Activated gamma-delta T cell (primary cell): ENCODE measurements at regions not wholly inside any gene's neighbourhood (a gene's known extent, or its start where the extent isn't known, plus 50 kb on each side); places are given as distances from the start of the nearest gene placed in this dataset.
"Not testable (repeated sequence)": the region's sequence is repeated elsewhere in the genome, so short reads cannot be mapped to it uniquely, and the experiment has no call there.

Experiments used
- DNase-seq: peaks from one replicate; lab custom pipeline; 2025; lab: John Stamatoyannopoulos, UW

DNA sequence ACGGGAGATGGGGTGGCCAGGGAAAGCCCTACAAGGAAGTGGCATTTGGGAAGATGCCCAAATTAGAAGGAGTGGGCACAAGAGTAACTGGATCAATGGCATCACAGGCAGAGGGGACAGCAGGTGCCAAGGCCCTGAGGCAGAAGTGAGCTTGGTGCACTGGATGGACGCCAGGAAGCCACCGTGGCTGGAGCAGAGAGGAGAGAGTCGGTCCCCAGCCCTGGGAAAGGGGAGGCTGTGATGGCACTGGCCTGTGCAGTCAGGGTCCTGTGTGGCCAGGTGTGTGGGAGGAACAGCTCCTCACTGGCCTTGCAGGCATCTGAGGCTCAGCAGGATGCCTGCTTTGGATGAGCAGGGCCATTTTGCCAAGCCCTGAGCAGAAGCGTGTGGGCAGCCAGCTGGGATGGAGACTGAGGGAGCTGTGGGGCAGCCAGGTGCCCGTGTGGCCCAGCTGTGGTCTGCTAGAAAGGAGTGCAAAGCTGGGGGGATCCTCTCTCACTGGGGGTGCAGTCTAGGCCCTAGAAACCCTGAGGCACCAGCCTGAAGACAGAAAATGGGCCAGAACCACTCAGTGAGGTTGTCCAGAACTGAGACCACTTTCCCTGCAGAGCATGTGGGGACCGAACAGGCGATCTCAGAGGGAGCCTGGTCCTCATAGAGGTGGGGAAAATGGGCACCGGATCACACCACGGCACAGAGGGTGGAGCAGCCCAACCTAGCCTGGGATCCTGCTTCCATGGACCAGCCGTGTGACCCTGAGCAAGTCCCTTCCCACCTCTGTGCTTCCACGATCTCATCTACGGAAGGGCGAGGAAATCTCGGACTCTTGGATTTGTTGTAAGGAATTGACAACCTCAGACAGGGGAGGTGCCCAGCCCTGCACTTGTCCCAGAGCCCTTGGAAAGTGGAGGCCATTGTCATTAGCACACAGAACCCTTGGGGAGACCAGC is 78.6 kb upstream of the RTL6 start:
- no peak for DNase-seq

DNA sequence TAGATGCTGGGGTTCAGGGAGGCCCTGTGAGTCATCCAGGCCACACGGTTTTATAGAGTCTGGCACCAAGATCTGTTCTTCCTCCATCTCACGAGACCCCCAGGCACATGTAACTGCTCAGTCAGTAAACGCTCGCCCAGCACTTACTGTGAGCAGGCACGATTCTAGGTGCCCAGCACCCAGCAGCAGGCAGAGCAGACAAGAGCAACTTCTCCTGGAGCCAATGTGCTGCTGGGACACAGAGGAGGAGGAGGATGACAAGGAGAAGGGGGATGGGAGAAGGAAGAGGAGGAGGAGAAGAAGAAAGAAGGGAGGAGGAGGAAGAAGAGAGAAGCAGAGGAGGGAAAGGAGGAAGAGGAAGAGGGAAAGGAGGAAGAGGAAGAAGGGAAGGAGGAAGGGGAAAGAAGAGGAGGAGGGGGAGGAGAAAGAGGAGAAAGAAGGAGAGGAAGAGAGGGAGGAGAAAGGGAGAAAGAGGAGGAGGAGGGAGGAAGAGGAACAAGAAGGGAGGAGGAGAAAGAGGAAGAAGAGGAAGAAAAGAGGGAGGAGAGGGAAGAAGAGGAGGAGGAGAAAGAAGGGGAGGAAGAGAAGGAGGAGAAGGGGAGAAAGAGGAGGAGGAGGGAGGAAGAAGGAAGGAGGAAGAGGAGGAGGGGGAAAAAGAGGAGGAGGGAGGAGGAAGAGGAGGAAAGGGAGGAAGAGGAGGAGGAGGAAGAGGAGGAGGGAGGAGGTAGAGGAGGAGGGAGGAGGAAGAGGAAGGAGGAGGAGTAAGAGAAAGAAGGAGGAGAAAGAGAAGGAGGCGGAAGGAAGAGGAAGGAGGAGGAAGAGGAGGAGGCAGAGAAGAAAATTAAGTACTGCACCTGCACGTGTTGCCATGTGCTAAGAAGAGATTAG is 77.6 kb upstream of the RTL6 start:
- no peak for DNase-seq

DNA sequence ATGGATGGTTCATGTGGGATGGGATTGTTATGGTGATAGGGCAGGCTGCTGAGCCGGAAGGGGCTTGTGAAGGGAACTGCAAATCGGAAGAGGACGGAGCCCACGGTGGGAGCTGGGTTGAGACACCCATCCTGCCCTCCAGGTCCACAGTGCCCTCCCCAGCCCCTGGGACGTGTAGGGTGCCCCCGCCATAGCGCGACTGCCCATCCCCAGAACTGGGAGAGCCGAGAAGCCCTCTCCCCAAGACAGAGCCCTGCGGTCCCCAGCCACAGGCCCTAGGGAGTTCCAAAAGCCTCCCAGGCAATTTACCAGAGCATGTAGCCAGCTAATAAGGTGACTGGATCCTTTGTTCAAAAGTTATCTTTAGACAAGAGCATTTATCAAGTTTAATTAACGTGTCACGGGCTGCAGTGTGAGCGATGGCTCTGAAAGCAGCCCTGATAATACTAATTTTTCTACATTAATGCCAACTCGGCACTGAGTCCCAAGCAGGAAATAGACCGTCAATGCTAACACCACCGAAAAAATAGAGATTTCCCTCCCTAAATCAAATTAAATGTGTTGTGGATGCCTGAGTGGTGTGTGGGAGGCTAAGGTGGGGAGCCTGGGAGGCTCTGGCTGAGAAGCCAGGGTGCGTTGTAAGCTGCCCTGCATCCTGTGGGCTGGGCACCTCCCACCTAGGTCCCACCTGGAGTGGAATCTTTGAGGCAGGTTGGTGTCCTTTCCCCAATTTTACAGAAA is 76.8 kb upstream of the RTL6 start:
- no peak for DNase-seq

DNA sequence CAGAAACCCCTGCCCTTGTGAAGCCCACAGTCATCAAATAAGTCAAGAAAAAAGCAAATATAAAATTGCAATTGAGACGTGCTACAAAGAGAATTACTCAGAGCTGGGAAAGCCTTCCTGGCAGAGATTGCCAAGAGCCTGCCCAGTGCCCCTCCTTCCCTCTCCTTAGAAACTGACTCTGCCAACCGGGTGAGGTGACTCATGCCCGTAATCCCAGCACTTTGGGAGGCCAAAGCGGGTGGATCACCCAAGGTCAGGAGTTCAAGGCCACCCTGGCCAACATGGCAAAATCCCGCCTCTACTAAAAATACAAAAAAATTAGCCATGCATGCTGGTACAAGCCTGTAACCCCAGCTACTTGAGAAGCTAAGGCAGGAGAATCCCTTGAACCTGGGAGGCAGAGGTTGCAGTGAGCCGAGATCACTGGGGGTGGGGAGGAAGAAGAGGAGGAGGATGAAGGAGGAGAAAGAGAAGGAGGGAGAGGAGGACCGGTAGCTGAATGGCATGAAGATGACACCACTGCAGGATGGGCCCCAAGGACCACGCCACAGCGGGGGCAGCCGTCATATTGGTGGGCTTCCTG is 76.1 kb upstream of the RTL6 start:
- no peak for DNase-seq

DNA sequence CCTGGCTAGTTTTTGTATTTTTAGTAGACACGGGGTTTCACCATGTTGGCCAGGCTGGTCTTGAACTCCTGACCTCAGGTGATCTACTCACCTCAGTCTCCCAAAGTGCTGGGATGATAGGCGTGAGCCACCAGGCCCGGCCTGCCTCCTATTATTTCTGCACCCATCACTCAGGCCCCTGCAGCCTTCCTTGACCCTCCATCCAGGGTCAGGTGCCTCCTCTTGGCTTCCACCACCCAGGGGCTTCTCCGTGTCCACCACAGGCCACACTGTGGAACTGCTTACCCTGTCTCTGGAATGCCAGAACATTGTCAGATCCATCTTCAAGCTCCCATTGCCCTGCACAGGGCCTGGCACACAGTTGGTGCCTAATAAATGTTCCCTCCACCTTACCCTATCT is 75.4 kb upstream of the RTL6 start:
- DNase-seq = no peak

DNA sequence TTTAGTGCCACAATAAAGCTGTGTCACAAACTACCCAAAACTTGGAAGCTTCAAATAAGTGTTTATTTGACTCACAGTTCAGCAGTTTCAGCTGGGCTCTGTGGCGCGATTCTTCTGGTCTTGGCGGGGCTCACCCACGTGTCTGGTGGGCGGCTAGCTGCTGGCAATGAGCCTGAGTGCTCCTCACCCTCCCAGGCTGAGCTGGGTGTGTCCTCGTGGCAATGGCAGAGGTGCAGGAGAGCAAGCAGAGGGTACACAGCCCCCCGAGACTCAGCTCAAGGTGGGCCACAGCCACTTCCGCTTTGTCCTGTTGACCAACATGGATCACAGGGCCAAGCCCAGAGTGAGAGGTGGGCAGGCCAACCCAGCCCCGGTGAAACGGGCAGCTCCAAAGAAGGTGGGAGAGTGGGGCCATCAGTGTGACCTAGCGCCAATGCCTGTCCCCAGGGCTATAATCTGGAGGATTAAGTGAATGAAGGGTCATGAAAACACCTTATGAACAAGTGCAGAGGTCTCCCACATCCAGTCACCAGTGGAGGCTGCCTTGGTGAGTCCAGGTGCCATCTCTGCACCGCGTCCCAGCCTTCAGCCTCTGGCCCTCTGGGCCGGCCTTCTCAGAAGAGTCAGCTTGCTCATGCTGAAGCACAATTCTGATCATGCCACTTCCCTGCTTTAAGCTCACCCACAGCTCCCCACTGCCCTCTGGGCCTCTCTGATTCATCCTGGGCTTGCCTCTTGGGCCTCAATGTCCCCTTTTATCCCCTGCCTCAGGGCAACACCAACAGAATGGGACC is 74.6 kb upstream of the RTL6 start:
- DNase-seq = no peak

DNA sequence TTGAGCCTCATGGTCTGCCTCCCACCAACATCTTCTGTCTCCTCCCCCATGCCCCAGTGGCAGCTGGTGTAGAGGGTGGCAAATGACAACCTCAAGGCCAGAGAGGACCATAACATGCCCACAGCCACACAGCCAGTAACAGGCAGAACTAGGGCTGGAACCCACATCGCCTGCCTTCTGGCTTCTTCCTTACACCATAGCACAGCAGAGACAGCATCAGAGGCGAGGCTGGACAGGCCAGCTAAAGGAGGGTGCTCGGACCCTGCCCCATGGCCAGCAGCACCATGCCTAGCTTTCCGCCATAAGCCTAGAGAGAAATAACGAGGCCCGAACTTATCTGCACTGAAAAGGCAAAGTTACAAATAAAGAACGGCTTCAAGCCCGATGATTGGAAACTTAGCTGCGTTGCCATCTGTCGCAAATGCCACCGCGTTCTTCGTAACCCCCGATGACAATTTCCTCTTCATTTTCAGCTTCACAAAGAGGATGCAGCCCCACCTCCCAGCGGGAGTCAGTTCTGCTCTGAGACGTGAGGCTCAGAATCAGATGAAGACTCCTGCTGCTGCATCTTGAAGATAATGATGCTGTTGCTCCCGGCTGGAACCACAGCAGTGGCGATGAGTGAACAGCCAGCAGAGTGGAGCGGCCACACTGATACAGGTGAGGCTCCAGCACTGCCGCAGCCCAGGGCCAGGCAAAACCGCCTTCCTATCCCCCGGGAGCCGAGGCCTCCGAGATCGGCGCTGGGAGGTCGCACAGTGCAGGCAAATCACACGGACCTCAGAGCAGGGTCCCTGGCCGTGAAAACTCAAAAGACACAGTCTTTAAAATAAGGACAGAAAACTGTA is 73.8 kb upstream of the RTL6 start:
- DNase-seq = no peak

DNA sequence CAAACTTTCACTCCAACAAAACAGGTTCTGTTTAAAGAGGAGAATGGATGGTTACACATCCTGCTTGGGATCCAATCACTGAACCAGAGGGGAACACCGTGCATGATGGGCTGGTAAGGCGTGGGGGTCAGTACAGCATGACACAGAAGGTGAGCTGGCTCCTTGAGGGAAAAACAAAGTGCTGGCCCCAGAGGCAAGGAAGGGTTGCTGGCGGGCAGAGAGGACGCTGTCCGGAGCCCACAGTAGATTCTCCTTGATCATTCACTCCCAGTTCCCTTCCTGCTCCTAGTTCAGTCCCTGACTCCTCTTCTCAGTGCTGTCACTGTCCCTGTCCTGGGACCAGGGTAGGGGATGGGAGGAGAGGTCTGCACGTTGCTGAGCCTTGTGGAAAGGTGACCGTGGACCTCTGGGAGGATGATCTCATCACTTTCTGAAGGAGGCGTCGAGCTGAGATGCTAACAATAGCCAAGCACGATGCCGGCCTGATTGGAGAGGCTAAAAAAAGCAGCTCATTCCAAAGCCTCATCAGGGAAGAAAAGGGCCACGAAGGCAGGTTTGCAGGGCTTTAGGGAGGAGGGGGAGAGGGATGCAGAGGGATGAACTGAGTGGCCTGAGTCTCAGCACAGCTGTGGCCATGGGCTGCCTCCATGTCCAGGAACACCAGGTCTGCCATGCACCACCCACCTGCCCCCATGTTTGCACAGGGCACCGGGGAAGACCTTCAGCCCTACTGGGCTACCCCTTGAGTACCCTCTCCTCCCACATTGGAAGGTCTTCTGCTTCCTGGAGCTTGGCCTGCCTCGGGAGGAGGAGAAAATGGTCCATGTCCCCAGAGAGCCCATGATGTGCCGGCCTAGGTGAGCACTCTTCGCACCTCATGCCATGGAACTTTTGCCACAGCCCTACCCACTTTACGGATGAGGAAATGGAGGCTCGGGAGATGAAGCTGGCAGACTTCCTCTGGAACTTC is 72.7 kb upstream of the RTL6 start:
- DNase-seq = no peak

DNA sequence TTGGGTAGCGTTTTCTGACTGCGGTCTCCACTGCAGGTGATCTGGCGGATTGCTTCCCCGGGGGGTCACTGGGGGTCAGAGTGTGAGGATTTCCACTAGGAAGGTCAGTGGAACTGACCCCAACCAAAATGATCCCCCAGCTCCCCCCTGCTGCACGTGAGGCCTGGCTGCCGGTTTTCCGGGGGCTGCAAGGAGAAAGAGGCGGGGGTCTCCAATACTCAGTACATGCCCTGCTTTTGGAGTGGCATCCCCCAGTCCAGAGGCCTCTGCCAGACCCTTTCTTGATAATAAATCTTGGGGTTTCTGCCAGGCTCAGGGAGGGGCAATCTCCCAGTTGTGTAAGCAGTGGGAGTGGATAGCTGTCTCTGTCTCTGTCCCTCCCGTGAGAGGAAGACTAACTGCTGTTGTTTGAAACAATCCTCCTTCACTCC is 71.5 kb upstream of the RTL6 start:
- DNase-seq = no peak

DNA sequence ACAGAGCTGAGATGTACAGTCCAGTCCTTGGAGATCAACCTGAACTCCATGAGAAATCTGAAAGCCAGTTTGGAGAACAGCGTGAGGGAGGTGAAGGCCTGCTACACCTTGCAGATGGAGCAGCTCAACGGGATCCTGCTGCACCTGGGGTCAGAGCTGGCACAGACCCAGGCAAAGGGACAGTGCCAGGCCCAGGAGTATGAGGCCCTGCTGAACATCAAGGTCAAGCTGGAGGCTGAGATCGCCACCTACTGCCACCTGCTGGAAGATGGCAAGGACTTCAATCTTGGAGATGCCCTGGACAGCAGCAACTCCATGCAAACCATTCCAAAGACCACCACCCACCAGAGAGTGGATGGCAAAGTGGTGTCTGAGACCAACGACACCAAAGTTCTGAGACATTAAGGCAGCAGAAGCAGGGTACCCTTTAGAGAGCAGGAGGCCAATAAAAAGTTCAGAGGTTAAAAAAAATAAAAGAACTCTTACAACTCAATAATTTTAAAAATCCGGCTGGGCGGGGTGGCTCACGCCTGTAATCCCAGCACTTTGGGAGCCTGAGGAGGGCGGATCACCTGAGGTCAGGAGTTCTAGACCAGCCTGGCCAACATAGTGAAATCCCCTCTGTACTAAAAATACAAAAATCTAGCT is 69.9 kb upstream of the RTL6 start:
- DNase-seq = no peak

DNA sequence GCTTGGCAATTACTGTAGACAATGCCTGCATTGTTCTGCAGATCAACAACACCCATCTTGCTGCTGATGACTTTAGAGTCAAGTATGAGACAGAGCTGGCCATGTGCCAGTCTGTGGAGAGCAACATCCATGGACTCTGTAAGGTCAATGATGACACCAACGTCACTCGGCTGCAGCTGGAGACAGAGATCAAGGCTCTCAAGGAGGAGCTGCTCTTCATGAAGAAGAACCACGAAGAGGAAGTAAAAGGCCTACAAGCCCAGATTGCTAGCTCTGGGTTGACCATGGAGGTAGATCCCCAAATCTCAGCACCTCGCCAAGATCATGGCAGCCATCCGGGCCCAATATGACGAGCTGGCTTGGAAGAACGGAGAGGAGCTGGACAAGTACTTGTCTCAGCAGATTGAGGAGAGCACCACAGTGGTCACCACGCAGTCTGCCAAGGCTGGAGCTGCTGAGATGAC is 69.4 kb upstream of the RTL6 start:
- not testable (repeated sequence) for DNase-seq

DNA sequence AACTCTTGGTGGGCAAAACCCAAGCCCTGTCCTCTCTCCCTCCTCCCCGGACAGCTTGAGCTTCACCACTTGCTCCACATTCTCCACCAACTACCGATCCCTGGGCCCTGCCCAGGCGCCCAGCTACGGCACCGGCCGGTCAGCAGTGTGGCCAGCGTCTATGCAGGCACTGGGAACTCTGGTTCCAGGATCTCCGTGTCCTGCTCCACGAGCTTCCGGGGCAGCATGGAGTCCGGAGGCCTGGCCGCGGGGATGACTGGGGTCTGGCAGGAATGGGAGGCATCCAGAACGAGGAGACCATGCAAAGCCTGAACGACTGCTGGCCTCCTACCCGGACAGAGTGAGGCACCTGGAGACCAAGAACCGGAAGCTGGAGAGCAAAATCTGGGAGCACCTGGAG is 68.9 kb upstream of the RTL6 start:
- no peak for DNase-seq

DNA sequence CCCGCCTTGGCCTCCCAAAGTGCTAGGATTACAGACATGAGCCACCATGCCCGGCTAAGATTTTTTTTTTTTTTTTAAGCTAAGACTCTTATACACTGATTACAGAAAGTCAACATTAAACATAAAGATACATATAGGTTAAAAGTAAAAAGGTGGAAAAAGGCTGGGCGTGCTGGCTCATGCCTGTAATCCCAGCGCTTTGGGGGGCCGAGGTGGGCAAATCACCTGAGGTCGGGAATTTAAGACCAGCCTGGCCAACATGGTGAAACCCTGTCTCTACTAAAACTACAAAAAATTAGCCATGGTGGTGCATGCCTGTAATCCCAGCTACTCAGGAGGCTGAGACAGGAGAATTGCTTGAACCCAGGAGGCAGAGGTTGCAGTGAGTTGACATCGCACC is 64.6 kb upstream of the RTL6 start:
- not testable (repeated sequence) for DNase-seq

DNA sequence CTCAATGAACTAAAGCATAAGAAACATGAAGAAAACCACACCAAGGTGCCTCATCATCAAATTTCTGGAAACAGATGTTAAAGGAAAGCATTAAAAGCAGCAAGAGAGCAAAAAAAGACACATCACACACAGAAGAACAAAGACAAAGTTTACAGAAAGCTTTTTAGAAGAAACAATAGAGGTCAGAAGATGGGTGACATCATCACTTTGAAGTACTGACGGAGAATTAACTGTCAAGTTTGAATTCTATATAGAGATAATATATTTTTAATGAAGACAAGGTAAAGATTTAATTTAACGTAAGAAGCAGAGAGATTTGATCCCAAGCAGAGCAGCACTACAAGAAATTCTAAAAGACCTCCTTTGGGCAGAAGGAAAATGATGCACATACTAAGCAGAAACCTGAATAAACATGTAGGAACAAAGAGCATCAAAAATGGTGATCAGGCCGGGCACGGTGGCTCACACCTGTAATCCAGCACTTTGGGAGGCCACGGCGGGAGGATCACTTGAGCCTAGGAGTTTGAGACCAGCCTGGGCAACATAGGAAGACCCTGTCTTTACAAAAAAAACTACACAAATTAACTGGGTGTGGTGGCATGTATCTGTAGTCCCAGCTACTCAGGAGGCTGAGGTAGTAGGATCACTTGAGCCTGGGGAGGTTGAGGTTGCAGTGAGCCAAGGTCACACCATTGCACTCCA is 63.3 kb upstream of the RTL6 start:
- no peak for DNase-seq

DNA sequence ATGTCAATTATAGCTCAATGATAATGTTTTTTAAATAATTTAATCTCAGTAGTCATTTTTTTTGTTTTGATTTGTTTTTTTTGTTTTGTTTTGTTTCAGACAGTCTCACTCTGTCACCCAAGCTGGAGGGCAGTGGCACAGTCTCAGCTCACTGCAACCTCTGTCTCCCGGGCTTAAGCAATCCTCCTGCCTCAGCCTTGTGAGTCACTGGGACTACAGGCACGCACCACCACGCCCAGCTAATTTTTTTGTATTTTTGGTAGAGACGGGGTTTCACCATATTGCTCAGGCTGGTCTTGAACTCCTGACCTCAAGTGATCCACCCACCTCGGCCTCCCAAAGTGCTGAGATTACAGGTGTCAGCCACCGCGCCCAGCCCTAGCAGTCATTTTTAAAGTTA is 60.6 kb upstream of the RTL6 start:
- not testable (repeated sequence) for DNase-seq

DNA sequence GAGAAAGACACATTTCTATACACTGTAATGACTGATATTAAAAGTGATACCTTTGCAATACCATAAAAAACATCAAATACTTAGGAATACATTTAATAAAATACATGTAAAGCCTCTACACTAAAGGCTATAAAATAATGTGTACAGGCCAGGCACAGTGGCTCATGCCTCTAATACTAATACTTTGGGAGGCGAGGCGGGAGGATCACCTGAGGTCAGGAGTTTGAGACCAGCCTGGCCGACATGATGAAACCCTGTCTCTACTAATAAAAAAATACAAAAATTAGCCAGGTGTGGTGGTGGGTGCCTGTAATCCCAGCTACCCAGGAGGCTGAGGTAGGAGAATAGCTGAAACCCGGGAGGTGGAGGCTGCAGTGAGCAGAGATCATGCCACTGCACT is 59.8 kb upstream of the RTL6 start:
- not testable (repeated sequence) for DNase-seq

DNA sequence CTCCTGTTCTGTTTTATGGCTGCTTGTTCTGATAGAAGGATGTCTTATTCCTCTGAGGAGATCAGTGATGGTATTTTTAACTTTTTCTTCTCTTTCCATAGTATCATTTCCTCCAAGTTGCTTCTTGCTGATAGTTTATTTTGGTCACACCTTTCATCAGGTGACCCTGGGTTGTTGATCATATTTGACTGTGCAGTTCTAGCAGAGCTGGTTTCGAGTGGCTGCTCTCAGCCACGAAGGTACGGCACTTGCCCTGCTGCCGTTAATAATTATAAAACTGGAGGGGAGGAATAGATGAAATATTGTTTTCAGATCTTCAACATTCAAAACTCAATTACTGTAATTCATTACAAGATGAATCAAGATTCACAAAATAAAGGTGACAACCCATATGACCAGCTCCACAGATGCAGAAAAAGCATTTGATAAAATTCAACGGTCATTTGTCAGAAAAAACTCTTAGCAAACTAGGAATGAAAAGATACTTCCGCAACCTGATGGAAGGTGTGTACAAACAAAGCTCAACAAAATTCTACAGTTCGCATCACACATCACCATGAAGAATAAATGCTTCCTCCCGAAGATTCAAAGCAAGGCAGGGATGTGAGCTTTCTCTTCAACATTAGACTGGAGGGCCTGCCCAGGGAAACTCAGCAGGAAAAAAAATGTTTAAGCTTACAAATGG is 59.2 kb upstream of the RTL6 start:
- DNase-seq = no peak
